CD4-positive, alpha-beta T cell (primary cell): ENCODE measurements at regions not wholly inside any gene's neighbourhood (a gene's known extent, or its start where the extent isn't known, plus 50 kb on each side); places are given as distances from the start of the nearest gene placed in this dataset.
A peak's percentile ranks its signal among the peaks of the same experiment; 100 is the strongest.

ENCODE experiments used
- ATAC-seq: fragments of 200-7000 bp; cut with Tn5 transposase; one replicate; pipeline ENCODE4 v1.10.0; 2022; ENCODE audit warnings: mild to moderate bottlenecking; ENCODE audit not compliant: poor library complexity
- CTCF ChIA-PET: fragments of 350-600 bp; sonication (Branson Sonifier 250); formaldehyde crosslinking; loops from one replicate; lab custom pipeline; 2021; ENCODE audit warnings: antibody characterized with exemption, inconsistent platforms; lab: Charles Lee
- POLR2A ChIA-PET: fragments of 350-600 bp; sonication (Branson Sonifier 250); formaldehyde crosslinking; loops from one replicate; lab custom pipeline; 2021; ENCODE audit warnings: antibody characterized with exemption, inconsistent platforms; lab: Charles Lee
- DNase-seq, 14 experiments: peaks; one replicate each; pipeline ENCODE4 v3.0.0-alpha.2; 2013 to 2020; ENCODE audit warnings: mixed read lengths in 2 of 14
- H3K27ac ChIP-seq, 2 donors: one replicate each; pipeline versions ENCODE4 v1.5.1 to v1.7.0; 2013; ENCODE audit warnings: low read length in 2 of 2, low read depth in 1 of 2, mild to moderate bottlenecking in 1 of 2
- H3K27me3 ChIP-seq, 2 experiments: 1 replicate in 1 of 2; 2 replicates in 1 of 2; pipeline versions ENCODE4 v1.6.1 to v1.7.0; 2013; ENCODE audit warnings: low read length in 2 of 2, control low read depth in 1 of 2, mild to moderate bottlenecking in 1 of 2, moderate library complexity in 1 of 2; ENCODE audit not compliant: insufficient read depth in 2 of 2, control insufficient read depth in 1 of 2
- H3K36me3 ChIP-seq: one replicate; pipeline ENCODE4 v1.6.1; 2013; ENCODE audit warnings: low read length, control low read depth; ENCODE audit not compliant: insufficient read depth
- H3K4me1 ChIP-seq: one replicate; pipeline ENCODE4 v1.6.1; 2013; ENCODE audit warnings: low read length, control low read depth; ENCODE audit not compliant: insufficient read depth
- H3K4me3 ChIP-seq: one replicate; pipeline ENCODE4 v1.5.1; 2013; ENCODE audit warnings: mild to moderate bottlenecking, low read length, moderate library complexity
- H3K9me3 ChIP-seq, 2 experiments: 1 replicate in 1 of 2; 2 replicates in 1 of 2; pipeline versions ENCODE4 v1.6.1 to v1.7.0; 2013; ENCODE audit warnings: low read length in 2 of 2, mild to moderate bottlenecking in 2 of 2, control low read depth in 1 of 2, moderate library complexity in 1 of 2; ENCODE audit not compliant: control insufficient read depth in 1 of 2, insufficient read depth in 1 of 2
- H3K27ac Mint-ChIP-seq: one replicate; pipeline ENCODE4 v1.8.0; 2020; ENCODE audit warnings: mixed read lengths
- H3K27me3 Mint-ChIP-seq: one replicate; pipeline ENCODE4 v1.8.0; 2021; ENCODE audit warnings: mixed read lengths
- H3K36me3 Mint-ChIP-seq: one replicate; pipeline ENCODE4 v1.8.0; 2021; ENCODE audit warnings: low read depth, mixed read lengths
- H3K4me1 Mint-ChIP-seq: one replicate; pipeline ENCODE4 v1.8.0; 2021; ENCODE audit warnings: low read depth, mixed read lengths
- H3K4me3 Mint-ChIP-seq: one replicate; pipeline ENCODE4 v1.8.0; 2020; ENCODE audit warnings: mild to moderate bottlenecking, mixed read lengths
- H3K9me3 Mint-ChIP-seq: one replicate; pipeline ENCODE4 v1.8.0; 2020; ENCODE audit warnings: mixed read lengths
- intact Hi-C, 2 experiments: fragments of 100-400 bp; cut with DNase I in 1 of 2; cut with micrococcal nuclease in 1 of 2; formaldehyde crosslinking; loops; one replicate each; pipeline versions ENCODE4 v1.15.1 to v1.9.0; 2023 to 2025; cut with DNase I, micrococcal nuclease
- TF ChIP-seq, protein P1 (sequence below): fragments of 200-600 bp; IDR thresholded peaks from one replicate; pipeline ENCODE4 v1.8.0; 2022; ENCODE audit warnings: antibody characterized with exemption, mild to moderate bottlenecking

DNA sequence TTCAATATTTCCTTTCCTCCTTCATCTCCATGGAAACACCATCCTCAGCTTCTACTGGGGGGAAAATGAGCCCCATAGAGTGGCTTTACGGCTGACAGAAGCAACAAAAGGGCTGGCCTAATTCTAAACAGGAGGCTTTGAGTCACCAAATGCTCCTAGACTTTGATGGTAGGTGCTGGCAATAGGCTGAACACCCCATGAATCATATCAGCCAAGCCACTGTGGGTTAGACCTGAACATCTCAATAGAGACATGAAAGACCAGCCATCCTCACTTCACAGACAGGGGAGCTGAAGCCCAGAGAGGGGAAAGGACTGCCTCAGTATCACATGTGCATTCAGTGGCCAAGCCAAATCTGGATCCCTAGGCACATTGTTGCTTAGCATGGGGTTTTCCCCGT, 107.6 kb downstream of the AMER1 start:
- POLR2A ChIA-PET, result no interaction called here
- Histone ChIP-seq H3K27ac (no peak overlapping the region), H3K9me3 (no peaks in the 10 kb centered on the region), H3K36me3 (no peaks in the 10 kb centered on the region), H3K4me3 (no peak overlapping the region), H3K4me1 (no peaks in the 10 kb centered on the region), H3K27me3 (no peaks in the 10 kb centered on the region)
- Mint-ChIP-seq H3K27ac (no peak overlapping the region), H3K27me3 (no peaks in the 10 kb centered on the region), H3K4me1 (no peaks in the 10 kb centered on the region), H3K4me3 (no peak overlapping the region), H3K36me3 (no peaks in the 10 kb centered on the region), H3K9me3 (no peaks in the 10 kb centered on the region)
- TF ChIP-seq, protein P1, sequence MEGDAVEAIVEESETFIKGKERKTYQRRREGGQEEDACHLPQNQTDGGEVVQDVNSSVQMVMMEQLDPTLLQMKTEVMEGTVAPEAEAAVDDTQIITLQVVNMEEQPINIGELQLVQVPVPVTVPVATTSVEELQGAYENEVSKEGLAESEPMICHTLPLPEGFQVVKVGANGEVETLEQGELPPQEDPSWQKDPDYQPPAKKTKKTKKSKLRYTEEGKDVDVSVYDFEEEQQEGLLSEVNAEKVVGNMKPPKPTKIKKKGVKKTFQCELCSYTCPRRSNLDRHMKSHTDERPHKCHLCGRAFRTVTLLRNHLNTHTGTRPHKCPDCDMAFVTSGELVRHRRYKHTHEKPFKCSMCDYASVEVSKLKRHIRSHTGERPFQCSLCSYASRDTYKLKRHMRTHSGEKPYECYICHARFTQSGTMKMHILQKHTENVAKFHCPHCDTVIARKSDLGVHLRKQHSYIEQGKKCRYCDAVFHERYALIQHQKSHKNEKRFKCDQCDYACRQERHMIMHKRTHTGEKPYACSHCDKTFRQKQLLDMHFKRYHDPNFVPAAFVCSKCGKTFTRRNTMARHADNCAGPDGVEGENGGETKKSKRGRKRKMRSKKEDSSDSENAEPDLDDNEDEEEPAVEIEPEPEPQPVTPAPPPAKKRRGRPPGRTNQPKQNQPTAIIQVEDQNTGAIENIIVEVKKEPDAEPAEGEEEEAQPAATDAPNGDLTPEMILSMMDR, result no peak
- CTCF ChIA-PET, result no interaction called here
- ATAC-seq (no peak), DNase-seq (no peak)
- intact Hi-C loops, result no loop called here

DNA sequence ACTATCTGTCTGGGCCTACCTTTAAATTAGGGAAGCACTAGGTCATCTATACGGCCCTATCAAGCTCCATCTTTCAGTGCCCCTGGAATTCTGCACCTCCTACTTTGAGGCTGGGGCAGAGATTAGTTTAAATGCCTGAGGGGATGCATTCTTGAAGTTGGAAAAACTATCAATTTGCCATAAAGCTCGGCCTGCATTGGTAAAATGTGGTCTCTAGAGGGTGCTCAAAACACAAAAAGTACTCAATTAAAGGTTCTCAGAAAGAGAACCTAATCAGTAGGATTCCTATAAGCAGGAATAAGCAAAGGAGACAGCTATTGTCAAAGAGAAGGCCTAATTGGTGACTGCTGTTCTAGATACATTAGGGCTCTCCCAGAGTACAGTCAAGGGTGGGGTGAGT, 111.7 kb downstream of the AMER1 start:
- no peaks in the 10 kb centered on the region for H3K27me3 ChIP-seq
- DNase-seq (peak in 1 of 14 experiments; percentile 0), ATAC-seq (no peak)
- Mint-ChIP-seq H3K4me1 (no peaks in the 10 kb centered on the region), H3K27me3 (no peaks in the 10 kb centered on the region), H3K36me3 (no peaks in the 10 kb centered on the region), H3K27ac (no peak overlapping the region), H3K9me3 (no peaks in the 10 kb centered on the region), H3K4me3 (no peak overlapping the region)
- H3K4me3 ChIP-seq, result no peak overlapping the region
- TF ChIP-seq, protein P1, result no peak
- H3K4me1 ChIP-seq, result no peaks in the 10 kb centered on the region
- H3K36me3 ChIP-seq, result no peaks in the 10 kb centered on the region
- ChIA-PET CTCF (no interaction called here), POLR2A (interaction anchor here (0.6 kb wide), 1 partner anchor 182 kb away, joined by 3 read pairs; no protein-coding TSS in a partner anchor)
- H3K9me3 ChIP-seq, result no peaks in the 10 kb centered on the region
- no peak overlapping the region for H3K27ac ChIP-seq
- intact Hi-C loops, result no loop called here
